SK-N-SH (cell line): ENCODE measurements at regions not wholly inside any gene's neighbourhood (a gene's known extent, or its start where the extent isn't known, plus 50 kb on each side); places are given as distances from the start of the nearest gene placed in this dataset.

ENCODE experiments used
- CTCF ChIA-PET: fragments of 300-600, 350-600 bp; formaldehyde crosslinking; extraction: SDS; loops from one replicate; lab custom pipeline; 2021; lab: Yijun Ruan, JAX
- POLR2A ChIA-PET: fragments of 350-600 bp; sonication (Branson Sonifier 250); formaldehyde crosslinking; extraction: SDS; loops from one replicate; lab custom pipeline; 2020; ENCODE audit warnings: antibody characterized with exemption, inconsistent platforms; lab: Yijun Ruan, JAX
- DNase-seq: peaks from one replicate; pipeline ENCODE4 v3.0.0; 2012
- H2AFZ ChIP-seq: fragments of 200-600 bp; sonication (generic); 2 replicates; pipeline ENCODE4 v1.8.1; 2016; ENCODE audit warnings: antibody characterized with exemption, mild to moderate bottlenecking, low read depth
- H3F3A ChIP-seq: fragments of 200-600 bp; sonication (generic); replicated peaks from 2 replicates; pipeline ENCODE3; 2016; ENCODE audit warnings: antibody characterized with exemption, mild to moderate bottlenecking; ENCODE audit not compliant: insufficient read depth
- H3K27ac ChIP-seq, 2 experiments: fragments of 200-500 bp in 1 of 2; fragments of 200-600 bp in 1 of 2; sonication (Bioruptor generic) in 1 of 2; sonication (generic), shearing (Covaris generic) in 1 of 2; 2 replicates each; pipeline versions ENCODE4 v1.5.1 to v1.6.1; 2014 to 2016; ENCODE audit warnings: low read depth in 2 of 2, inconsistent platforms in 1 of 2, low read length in 1 of 2, mild to moderate bottlenecking in 1 of 2, mixed read lengths in 1 of 2
- H3K27me3 ChIP-seq: fragments of 200-600 bp; sonication (generic), shearing (Covaris generic); 2 replicates; pipeline ENCODE4 v1.6.1; 2016; ENCODE audit warnings: mixed run types; ENCODE audit not compliant: insufficient read depth
- H3K36me3 ChIP-seq, 2 experiments: fragments of 200-500 bp in 1 of 2; fragments of 200-600 bp in 1 of 2; sonication (Bioruptor generic) in 1 of 2; sonication (generic) in 1 of 2; replicated peaks in 1 of 2; 2 replicates each; pipeline versions ENCODE3 to v1.5.1; 2014 to 2016; ENCODE audit warnings: low read length in 1 of 2, mild to moderate bottlenecking in 1 of 2; ENCODE audit not compliant: insufficient read depth in 2 of 2, control insufficient read depth in 1 of 2
- H3K4me1 ChIP-seq, 2 experiments: fragments of 200-500 bp in 1 of 2; fragments of 200-600 bp in 1 of 2; sonication (Bioruptor generic) in 1 of 2; sonication (generic), shearing (Covaris generic) in 1 of 2; 2 replicates each; pipeline versions ENCODE4 v1.5.1 to v1.6.1; 2014 to 2016; ENCODE audit warnings: low read depth in 1 of 2, low read length in 1 of 2, mixed run types in 1 of 2; ENCODE audit not compliant: insufficient read depth in 2 of 2, control insufficient read depth in 1 of 2
- H3K4me2 ChIP-seq: fragments of 200-600 bp; sonication (generic), shearing (Covaris generic); 2 replicates; pipeline ENCODE4 v1.6.1; 2017; ENCODE audit warnings: mixed run types
- H3K4me3 ChIP-seq, 2 experiments: fragments of 200-500 bp in 1 of 2; fragments of 200-600 bp in 1 of 2; sonication (Bioruptor generic) in 1 of 2; sonication (generic), shearing (Covaris generic) in 1 of 2; 2 replicates each; pipeline versions ENCODE4 v1.5.1 to v1.8.1; 2014 to 2016; ENCODE audit warnings: low read depth in 2 of 2, inconsistent platforms in 1 of 2, low read length in 1 of 2, mild to moderate bottlenecking in 1 of 2, mixed read lengths in 1 of 2, moderate library complexity in 1 of 2
- H3K79me2 ChIP-seq: fragments of 200-600 bp; sonication (generic); 2 replicates; pipeline ENCODE4 v1.8.1; 2017; ENCODE audit warnings: mild to moderate bottlenecking; ENCODE audit not compliant: insufficient read depth
- H3K9ac ChIP-seq: fragments of 200-600 bp; sonication (generic); 2 replicates; pipeline ENCODE4 v1.6.1; 2017; ENCODE audit warnings: mixed run types
- H3K9me2 ChIP-seq: fragments of 200-600 bp; sonication (generic); 2 replicates; pipeline ENCODE4 v1.6.1; 2017; ENCODE audit warnings: mixed run types
- H3K9me3 ChIP-seq: fragments of 200-600 bp; sonication (generic); 2 replicates; pipeline ENCODE4 v1.6.1; 2017; ENCODE audit warnings: mixed run types, mild to moderate bottlenecking, moderate library complexity
- H4K20me1 ChIP-seq: fragments of 200-600 bp; sonication (generic); 2 replicates; pipeline ENCODE4 v1.6.1; 2017; ENCODE audit warnings: mild to moderate bottlenecking, mixed run types; ENCODE audit not compliant: insufficient read depth
- CHD2 ChIP-seq: fragments of 150-350 bp; IDR thresholded peaks from 2 replicates; pipeline ENCODE4 v1.6.1; 2018; ENCODE audit warnings: low read length; ENCODE audit not compliant: partially characterized antibody
- EZH2phosphoT487 ChIP-seq: fragments of 200-600 bp; sonication (generic); IDR thresholded peaks from 2 replicates; pipeline ENCODE4 v1.6.1; 2017; ENCODE audit warnings: low read depth, mixed run types, mild to moderate bottlenecking, antibody characterized with exemption, moderate library complexity, borderline replicate concordance
- FOXJ3 ChIP-seq: sonication (generic); formaldehyde crosslinking; IDR thresholded peaks from 2 replicates; pipeline ENCODE4 v1.5.1; 2020; ENCODE audit warnings: mild to moderate bottlenecking, missing genetic modification reagents
- FOXM1 ChIP-seq: IDR thresholded peaks from 2 replicates; pipeline ENCODE4 v1.4.0; 2012; ENCODE audit warnings: low read depth, mild to moderate bottlenecking
- IRF3 ChIP-seq: fragments of 150-350 bp; IDR thresholded peaks from 2 replicates; pipeline ENCODE4 v1.6.1; 2016; ENCODE audit warnings: mild to moderate bottlenecking, low read depth, low read length
- MAX ChIP-seq: IDR thresholded peaks from 2 replicates; pipeline ENCODE4 v1.4.0; 2012; ENCODE audit warnings: low read depth
- POLR2AphosphoS5 ChIP-seq: IDR thresholded peaks from 2 replicates; pipeline ENCODE4 v1.6.1; 2012; ENCODE audit warnings: low read depth, low read length
- REST ChIP-seq: IDR thresholded peaks from 2 replicates; pipeline ENCODE4 v1.6.1; 2012; ENCODE audit warnings: mild to moderate bottlenecking, low read depth, low read length, moderate library complexity
- TAF1 ChIP-seq: IDR thresholded peaks from 2 replicates; pipeline ENCODE4 v1.6.1; 2012; ENCODE audit warnings: low read depth, mild to moderate bottlenecking, low read length, moderate library complexity, borderline replicate concordance
- TCF12 ChIP-seq: IDR thresholded peaks from 2 replicates; pipeline ENCODE4 v1.4.0; 2012
- YY1 ChIP-seq: IDR thresholded peaks from 2 replicates; pipeline ENCODE4 v1.4.0; 2012; ENCODE audit warnings: low read depth, mild to moderate bottlenecking
- WGBS: methylation state at CpG from one replicate; pipeline ENCODE4 v1.1.6; 2017; ENCODE audit warnings: low lambda C conversion rate; 5-methylcytosine and 5-hydroxymethylcytosine counted together
- TF ChIP-seq, protein P1 (sequence below): fragments of 200-600 bp; sonication (generic); IDR thresholded peaks from 2 replicates; pipeline ENCODE4 v1.6.1; 2017; ENCODE audit warnings: antibody characterized with exemption, mild to moderate bottlenecking, moderate library complexity
- TF ChIP-seq, protein P2 (sequence below): IDR thresholded peaks from 2 replicates; pipeline ENCODE4 v1.4.0; 2012; ENCODE audit warnings: low read depth, borderline replicate concordance

DNA sequence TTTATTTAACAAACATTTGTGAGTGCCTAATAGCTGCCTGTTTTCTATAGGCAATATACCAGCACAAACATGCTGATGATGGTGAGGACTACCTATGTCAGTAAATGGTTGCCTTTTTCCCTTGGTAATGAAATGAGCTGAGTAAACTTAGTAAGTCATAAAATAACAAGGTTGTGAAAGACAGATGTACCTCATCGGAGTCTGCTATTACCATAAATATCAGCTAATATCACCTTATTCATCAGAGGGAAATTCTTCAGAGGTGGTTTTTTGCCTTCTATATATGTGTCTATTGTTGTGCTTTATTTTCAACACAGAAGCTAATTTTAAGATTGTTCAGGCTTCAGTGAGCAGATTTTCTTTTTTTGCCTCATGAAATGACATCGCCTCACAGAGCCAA lies 1040.5 kb downstream of the DTWD2 start:
- Histone ChIP-seq H3K27me3 (no peaks in the 10 kb centered on the region), H3K79me2 (no peaks in the 10 kb centered on the region)
- WGBS: 73% methylated on average over 2 of the region's 2 CpGs

More for the DNA sequence above, 1040.5 kb downstream of the DTWD2 start:
- CTCF ChIA-PET: no interaction called here
- no peaks in the 10 kb centered on the region for H3K9me2 ChIP-seq
- no peak overlapping the region for H3K27ac ChIP-seq
- no peak overlapping the region for H3K4me3 ChIP-seq
- TF ChIP-seq EZH2phosphoT487 (no peak), TAF1 (no peak), IRF3 (no peak), TCF12 (no peak), YY1 (no peak), MAX (no peak), FOXM1 (no peak), REST (no peak), CHD2 (no peak), FOXJ3 (CRISPR knock-in tag) (no peak), POLR2AphosphoS5 (no peak)
- TF ChIP-seq, protein P1, sequence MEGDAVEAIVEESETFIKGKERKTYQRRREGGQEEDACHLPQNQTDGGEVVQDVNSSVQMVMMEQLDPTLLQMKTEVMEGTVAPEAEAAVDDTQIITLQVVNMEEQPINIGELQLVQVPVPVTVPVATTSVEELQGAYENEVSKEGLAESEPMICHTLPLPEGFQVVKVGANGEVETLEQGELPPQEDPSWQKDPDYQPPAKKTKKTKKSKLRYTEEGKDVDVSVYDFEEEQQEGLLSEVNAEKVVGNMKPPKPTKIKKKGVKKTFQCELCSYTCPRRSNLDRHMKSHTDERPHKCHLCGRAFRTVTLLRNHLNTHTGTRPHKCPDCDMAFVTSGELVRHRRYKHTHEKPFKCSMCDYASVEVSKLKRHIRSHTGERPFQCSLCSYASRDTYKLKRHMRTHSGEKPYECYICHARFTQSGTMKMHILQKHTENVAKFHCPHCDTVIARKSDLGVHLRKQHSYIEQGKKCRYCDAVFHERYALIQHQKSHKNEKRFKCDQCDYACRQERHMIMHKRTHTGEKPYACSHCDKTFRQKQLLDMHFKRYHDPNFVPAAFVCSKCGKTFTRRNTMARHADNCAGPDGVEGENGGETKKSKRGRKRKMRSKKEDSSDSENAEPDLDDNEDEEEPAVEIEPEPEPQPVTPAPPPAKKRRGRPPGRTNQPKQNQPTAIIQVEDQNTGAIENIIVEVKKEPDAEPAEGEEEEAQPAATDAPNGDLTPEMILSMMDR: no peak
- TF ChIP-seq, protein P2, sequence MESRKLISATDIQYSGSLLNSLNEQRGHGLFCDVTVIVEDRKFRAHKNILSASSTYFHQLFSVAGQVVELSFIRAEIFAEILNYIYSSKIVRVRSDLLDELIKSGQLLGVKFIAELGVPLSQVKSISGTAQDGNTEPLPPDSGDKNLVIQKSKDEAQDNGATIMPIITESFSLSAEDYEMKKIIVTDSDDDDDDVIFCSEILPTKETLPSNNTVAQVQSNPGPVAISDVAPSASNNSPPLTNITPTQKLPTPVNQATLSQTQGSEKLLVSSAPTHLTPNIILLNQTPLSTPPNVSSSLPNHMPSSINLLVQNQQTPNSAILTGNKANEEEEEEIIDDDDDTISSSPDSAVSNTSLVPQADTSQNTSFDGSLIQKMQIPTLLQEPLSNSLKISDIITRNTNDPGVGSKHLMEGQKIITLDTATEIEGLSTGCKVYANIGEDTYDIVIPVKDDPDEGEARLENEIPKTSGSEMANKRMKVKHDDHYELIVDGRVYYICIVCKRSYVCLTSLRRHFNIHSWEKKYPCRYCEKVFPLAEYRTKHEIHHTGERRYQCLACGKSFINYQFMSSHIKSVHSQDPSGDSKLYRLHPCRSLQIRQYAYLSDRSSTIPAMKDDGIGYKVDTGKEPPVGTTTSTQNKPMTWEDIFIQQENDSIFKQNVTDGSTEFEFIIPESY: no peak
- no peaks in the 10 kb centered on the region for H3K4me1 ChIP-seq
- no peak overlapping the region for H2AFZ ChIP-seq
- no peak overlapping the region for H3K4me2 ChIP-seq
- H3K9ac ChIP-seq: no peak overlapping the region
- H4K20me1 ChIP-seq: no peaks in the 10 kb centered on the region
- no peaks in the 10 kb centered on the region for H3F3A ChIP-seq
- no peaks in the 10 kb centered on the region for H3K36me3 ChIP-seq
- DNase-seq: no peak
- no peaks in the 10 kb centered on the region for H3K9me3 ChIP-seq
- POLR2A ChIA-PET: no interaction called here
